HG02642 (cell line): ENCODE measurements at regions not wholly inside any gene's neighbourhood (a gene's known extent, or its start where the extent isn't known, plus 50 kb on each side); places are given as distances from the start of the nearest gene placed in this dataset.

ENCODE experiments used
- ATAC-seq: cut with Tn5 transposase; IDR thresholded peaks from one replicate; pipeline ENCODE4 v1.9.1; 2021; ENCODE audit warnings: mild to moderate bottlenecking; ENCODE audit not compliant: unreplicated experiment, poor library complexity

GRCh38 chr11:116488836-116489389 is 283.9 kb downstream of the BUD13 start:
- ATAC-seq = no peak

- ATAC-seq = no peak
These were observed 287.4 kb downstream of the BUD13 start for GRCh38 chr11:116485425-116485824.

- no peak for ATAC-seq
These were observed 290.1 kb downstream of the BUD13 start for GRCh38 chr11:116482716-116483115.

GRCh38 chr11:116481126-116481675 is 291.6 kb downstream of the BUD13 start:
- no peak for ATAC-seq

- ATAC-seq = no peak
These were observed 293.8 kb downstream of the BUD13 start for GRCh38 chr11:116478669-116479668.

- no peak for ATAC-seq
These were observed 294.6 kb downstream of the BUD13 start for GRCh38 chr11:116478205-116478604.

- ATAC-seq = no peak
These were observed 298.9 kb downstream of the BUD13 start for GRCh38 chr11:116473790-116474346.

- no peak for ATAC-seq
These were observed 299.5 kb downstream of the BUD13 start for GRCh38 chr11:116473206-116473769.

GRCh38 chr11:116472651-116473050 is 300.1 kb downstream of the BUD13 start:
- no peak for ATAC-seq

- no peak for ATAC-seq
These were observed 301.1 kb downstream of the BUD13 start for GRCh38 chr11:116471608-116472256.

GRCh38 chr11:116468699-116469098 is 304.1 kb downstream of the BUD13 start:
- no peak for ATAC-seq

- no peak for ATAC-seq
These were observed 305.0 kb downstream of the BUD13 start for GRCh38 chr11:116467823-116468222.

GRCh38 chr11:116466801-116467200 is 306.0 kb downstream of the BUD13 start:
- ATAC-seq = no peak

- ATAC-seq = no peak
These were observed 306.6 kb downstream of the BUD13 start for GRCh38 chr11:116466191-116466590.

GRCh38 chr11:116465056-116465455 is 307.7 kb downstream of the BUD13 start:
- ATAC-seq = no peak

GRCh38 chr11:116461789-116462188 is 311.0 kb downstream of the BUD13 start:
- ATAC-seq = no peak

GRCh38 chr11:116460156-116460920 is 312.4 kb downstream of the BUD13 start:
- ATAC-seq = no peak

- no peak for ATAC-seq
These were observed 313.4 kb downstream of the BUD13 start for GRCh38 chr11:116459185-116460045.

GRCh38 chr11:116458546-116458945 is 314.2 kb downstream of the BUD13 start:
- ATAC-seq = no peak
